Muscle of leg (tissue), 3 donors: ENCODE measurements at regions not wholly inside any gene's neighbourhood (a gene's known extent, or its start where the extent isn't known, plus 50 kb on each side); places are given as distances from the start of the nearest gene placed in this dataset.

Source experiments
- DNase-seq: peaks from one replicate; pipeline ENCODE4 v3.0.0; 2013
- H3K27ac ChIP-seq: one replicate; pipeline ENCODE4 v1.5.1; 2013; ENCODE audit warnings: mild to moderate bottlenecking, low read length, control low read depth
- H3K27me3 ChIP-seq: one replicate; pipeline ENCODE4 v1.6.1; 2013; ENCODE audit warnings: low read length; ENCODE audit not compliant: control insufficient read depth, insufficient read depth
- H3K36me3 ChIP-seq: one replicate; pipeline ENCODE4 v1.6.1; 2013; ENCODE audit warnings: low read length; ENCODE audit not compliant: control insufficient read depth, insufficient read depth
- H3K4me1 ChIP-seq: one replicate; pipeline ENCODE4 v1.6.1; 2013; ENCODE audit warnings: low read length; ENCODE audit not compliant: control insufficient read depth, insufficient read depth
- H3K4me3 ChIP-seq: one replicate; pipeline ENCODE4 v1.5.1; 2013; ENCODE audit warnings: low read length, control low read depth
- H3K9me3 ChIP-seq: replicated peaks from 2 replicates; pipeline ENCODE4 v1.6.1; 2013; ENCODE audit warnings: low read depth, low read length; ENCODE audit not compliant: control insufficient read depth
- WGBS: methylation state at CpG from one replicate; pipeline ENCODE4 v1.1.5; 2013; ENCODE audit warnings: missing lambda C conversion rate; ENCODE audit not compliant: insufficient coverage; 5-methylcytosine and 5-hydroxymethylcytosine counted together

- no peaks in the 10 kb centered on the region for H3K36me3 ChIP-seq
- no peak for DNase-seq
- no peak overlapping the region for H3K27ac ChIP-seq
- H3K9me3 ChIP-seq: no peaks in the 10 kb centered on the region
- no peaks in the 10 kb centered on the region for H3K27me3 ChIP-seq
- H3K4me3 ChIP-seq: no peak overlapping the region
- no CpG with 5 or more reads among the region's 4 CpGs for whole genome bisulfite sequencing
- H3K4me1 ChIP-seq: peaks cover 26% of the 10 kb centered on the region
These were observed 65.9 kb upstream of the YWHAQ start for GRCh38 chr2:9696731-9697130.

- Histone ChIP-seq H3K36me3 (no peaks in the 10 kb centered on the region), H3K9me3 (no peaks in the 10 kb centered on the region), H3K27me3 (no peaks in the 10 kb centered on the region), H3K4me3 (no peak overlapping the region), H3K27ac (no peak overlapping the region), H3K4me1 (peaks cover 22% of the 10 kb centered on the region)
- DNase-seq: no peak
- 63% methylated on average over 1 of the region's 5 CpGs for WGBS
These were observed 67.1 kb upstream of the YWHAQ start for GRCh38 chr2:9697909-9698308.

- H3K27ac ChIP-seq: no peak overlapping the region
- no peaks in the 10 kb centered on the region for H3K9me3 ChIP-seq
- peaks cover 24% of the 10 kb centered on the region for H3K4me1 ChIP-seq
- no peaks in the 10 kb centered on the region for H3K27me3 ChIP-seq
- DNase-seq: peak; percentile 20
- no peak overlapping the region for H3K4me3 ChIP-seq
- no peaks in the 10 kb centered on the region for H3K36me3 ChIP-seq
- WGBS: 77% methylated on average over 12 of the region's 15 CpGs
These were observed 68.6 kb upstream of the YWHAQ start for GRCh38 chr2:9699139-9700108.

GRCh38 chr2:9700109-9700495 is 69.3 kb upstream of the YWHAQ start:
- no peaks in the 10 kb centered on the region for H3K36me3 ChIP-seq
- H3K4me3 ChIP-seq: no peak overlapping the region
- DNase-seq: no peak
- no peak overlapping the region for H3K27ac ChIP-seq
- peaks cover 24% of the 10 kb centered on the region for H3K4me1 ChIP-seq
- H3K27me3 ChIP-seq: no peaks in the 10 kb centered on the region
- H3K9me3 ChIP-seq: no peaks in the 10 kb centered on the region
- WGBS: no CpG with 5 or more reads among the region's 4 CpGs

- WGBS: 67% methylated on average over 1 of the region's 3 CpGs
- H3K27ac ChIP-seq: peak overlapping the region; percentile 21
These were observed 71.8 kb upstream of the YWHAQ start for GRCh38 chr2:9702604-9703084.

GRCh38 chr2:9703085-9703678 is 72.4 kb upstream of the YWHAQ start:
- no peaks in the 10 kb centered on the region for H3K36me3 ChIP-seq
- no peak overlapping the region for H3K4me3 ChIP-seq
- 5% methylated on average over 4 of the region's 11 CpGs for WGBS
- H3K27me3 ChIP-seq: no peaks in the 10 kb centered on the region
- peaks cover 17% of the 10 kb centered on the region for H3K4me1 ChIP-seq
- DNase-seq: peak; percentile 58
- peak overlapping the region; percentile 21 for H3K27ac ChIP-seq
- H3K9me3 ChIP-seq: no peaks in the 10 kb centered on the region

More at GRCh38 chr2:9702604-9703084, 71.8 kb upstream of the YWHAQ start:
- H3K36me3 ChIP-seq: no peaks in the 10 kb centered on the region
- no peak overlapping the region for H3K4me3 ChIP-seq
- no peaks in the 10 kb centered on the region for H3K27me3 ChIP-seq
- no peak for DNase-seq
- H3K4me1 ChIP-seq: peaks cover 17% of the 10 kb centered on the region
- no peaks in the 10 kb centered on the region for H3K9me3 ChIP-seq

GRCh38 chr2:9703701-9704221 is 73.0 kb upstream of the YWHAQ start:
- H3K27me3 ChIP-seq: no peaks in the 10 kb centered on the region
- H3K27ac ChIP-seq: peak overlapping the region; percentile 20

GRCh38 chr2:9704600-9704999 is 73.8 kb upstream of the YWHAQ start:
- peaks cover 4% of the 10 kb centered on the region for H3K9me3 ChIP-seq
- no peak for DNase-seq
- peaks cover 17% of the 10 kb centered on the region for H3K4me1 ChIP-seq
- H3K36me3 ChIP-seq: no peaks in the 10 kb centered on the region
- no peak overlapping the region for H3K27ac ChIP-seq
- H3K27me3 ChIP-seq: no peaks in the 10 kb centered on the region
- 100% methylated on average over 1 of the region's 3 CpGs for whole genome bisulfite sequencing
- no peak overlapping the region for H3K4me3 ChIP-seq

More at GRCh38 chr2:9703701-9704221, 73.0 kb upstream of the YWHAQ start:
- no CpG with 5 or more reads among the region's 3 CpGs for WGBS
- Histone ChIP-seq H3K4me3 (no peak overlapping the region), H3K4me1 (peaks cover 17% of the 10 kb centered on the region), H3K9me3 (no peaks in the 10 kb centered on the region), H3K36me3 (no peaks in the 10 kb centered on the region)
- DNase-seq: peak; percentile 11

GRCh38 chr2:9705196-9705595 is 74.4 kb upstream of the YWHAQ start:
- WGBS: 80% methylated on average over 1 of the region's 8 CpGs

GRCh38 chr2:9707008-9707407 is 76.2 kb upstream of the YWHAQ start:
- Histone ChIP-seq H3K27me3 (peaks cover 2% of the 10 kb centered on the region), H3K36me3 (no peaks in the 10 kb centered on the region), H3K27ac (no peak overlapping the region), H3K4me3 (no peak overlapping the region), H3K9me3 (peaks cover 4% of the 10 kb centered on the region), H3K4me1 (peaks cover 17% of the 10 kb centered on the region)
- DNase-seq: no peak
- WGBS: 43% methylated on average over 2 of the region's 6 CpGs

More at GRCh38 chr2:9705196-9705595, 74.4 kb upstream of the YWHAQ start:
- H3K27ac ChIP-seq: no peak overlapping the region
- no peaks in the 10 kb centered on the region for H3K36me3 ChIP-seq
- DNase-seq: no peak
- H3K27me3 ChIP-seq: no peaks in the 10 kb centered on the region
- H3K9me3 ChIP-seq: peaks cover 4% of the 10 kb centered on the region
- H3K4me3 ChIP-seq: no peak overlapping the region
- H3K4me1 ChIP-seq: peaks cover 17% of the 10 kb centered on the region
